ENCODE measurements at regions not wholly inside any gene's neighbourhood (a gene's known extent, or its start where the extent isn't known, plus 50 kb on each side); places are given as distances from the start of the nearest gene placed in this dataset.
"Not testable (repeated sequence)": the region's sequence is repeated elsewhere in the genome, so short reads cannot be mapped to it uniquely, and the experiment has no call there.

DNA sequence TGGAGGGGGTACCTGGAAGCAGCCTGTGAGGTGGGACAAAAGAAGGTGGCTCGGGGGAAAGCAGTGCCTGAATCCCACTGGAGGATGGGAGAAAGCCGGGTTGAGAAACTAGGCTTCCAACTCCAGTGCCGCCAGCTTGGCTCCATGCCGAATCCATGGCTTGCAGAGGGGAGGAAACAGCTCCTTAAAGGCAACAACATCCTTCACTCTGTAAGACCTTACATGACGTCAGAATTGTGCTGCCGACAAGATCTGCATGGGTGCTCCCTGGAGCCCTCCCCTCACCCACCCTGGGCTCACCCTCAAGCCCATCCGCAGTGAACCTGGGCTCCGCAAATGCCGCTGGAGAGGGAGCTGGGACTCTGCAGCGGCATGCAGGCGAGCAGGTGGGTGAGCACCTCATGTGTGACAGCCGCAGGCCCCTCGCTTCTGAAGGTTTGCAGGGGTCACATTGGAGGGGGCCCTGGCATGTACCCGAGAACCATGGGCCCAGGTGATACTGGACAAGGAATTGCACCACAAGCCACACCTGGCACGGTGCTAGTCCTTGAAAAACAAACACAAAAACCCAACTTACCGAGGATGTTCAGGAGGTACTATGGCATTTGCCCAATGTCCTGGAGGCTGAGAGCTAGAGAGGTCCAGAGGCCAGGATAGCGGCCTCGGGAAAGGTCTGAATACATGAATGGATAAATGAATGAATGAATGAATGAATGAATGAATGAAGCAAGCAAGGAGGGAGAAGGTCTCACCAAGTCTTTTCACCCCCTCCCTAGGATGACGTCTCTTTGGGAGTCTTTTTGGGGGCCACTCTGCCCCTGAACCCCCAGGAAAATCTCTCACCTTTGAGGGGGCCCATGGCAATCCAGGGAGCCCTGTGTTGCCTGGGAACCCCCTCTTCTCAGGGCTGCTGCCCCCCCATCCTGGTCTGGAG is 238.6 kb upstream of the SHH start:
- no peak for DNase-seq

DNA sequence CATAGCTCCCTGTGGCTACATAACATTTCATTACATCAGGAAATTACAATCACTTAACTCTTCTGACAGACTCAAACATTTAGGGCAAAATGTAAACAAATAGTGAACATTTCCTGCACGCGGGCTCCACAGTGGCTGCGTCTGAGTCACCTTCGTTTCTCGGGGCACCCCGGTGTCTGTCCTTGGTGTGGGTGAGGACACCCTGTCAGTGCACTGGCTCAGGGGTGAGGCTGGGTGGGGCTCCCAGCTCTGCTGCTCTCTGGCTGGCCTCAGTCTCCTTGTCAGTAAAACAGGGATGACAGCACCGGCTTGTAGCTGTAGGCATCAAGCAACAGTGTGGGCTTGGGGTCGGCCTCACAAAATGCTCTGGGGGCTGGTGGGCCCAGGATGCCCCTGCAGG is 237.1 kb upstream of the SHH start:
- DNase-seq: no peak

DNA sequence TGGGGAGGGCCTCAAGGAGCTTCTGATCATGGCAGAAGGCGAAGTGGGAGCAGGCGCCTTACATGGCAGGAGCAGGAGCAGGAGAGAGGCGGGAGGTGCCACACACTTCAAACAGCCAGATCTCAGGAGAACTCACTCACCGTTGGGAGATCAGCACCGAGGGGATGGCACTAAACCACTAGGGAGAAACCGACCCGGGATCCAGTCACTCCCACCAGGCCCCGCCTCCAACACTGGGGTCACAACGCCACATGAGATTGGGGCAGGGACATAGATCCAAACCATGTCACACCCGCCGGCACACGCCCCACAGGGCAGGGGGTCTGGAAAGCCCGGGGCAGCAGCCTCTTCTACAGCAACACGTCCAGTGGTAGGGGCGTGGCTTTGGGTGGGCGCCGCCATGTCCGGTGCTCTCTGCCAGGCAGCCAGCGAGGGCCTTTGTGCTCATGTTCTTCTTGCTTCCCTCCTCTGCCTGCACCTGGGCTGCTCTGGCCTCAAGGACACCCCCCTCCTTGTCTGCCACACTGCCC is 233.8 kb upstream of the SHH start:
- DNase-seq: no peak

DNA sequence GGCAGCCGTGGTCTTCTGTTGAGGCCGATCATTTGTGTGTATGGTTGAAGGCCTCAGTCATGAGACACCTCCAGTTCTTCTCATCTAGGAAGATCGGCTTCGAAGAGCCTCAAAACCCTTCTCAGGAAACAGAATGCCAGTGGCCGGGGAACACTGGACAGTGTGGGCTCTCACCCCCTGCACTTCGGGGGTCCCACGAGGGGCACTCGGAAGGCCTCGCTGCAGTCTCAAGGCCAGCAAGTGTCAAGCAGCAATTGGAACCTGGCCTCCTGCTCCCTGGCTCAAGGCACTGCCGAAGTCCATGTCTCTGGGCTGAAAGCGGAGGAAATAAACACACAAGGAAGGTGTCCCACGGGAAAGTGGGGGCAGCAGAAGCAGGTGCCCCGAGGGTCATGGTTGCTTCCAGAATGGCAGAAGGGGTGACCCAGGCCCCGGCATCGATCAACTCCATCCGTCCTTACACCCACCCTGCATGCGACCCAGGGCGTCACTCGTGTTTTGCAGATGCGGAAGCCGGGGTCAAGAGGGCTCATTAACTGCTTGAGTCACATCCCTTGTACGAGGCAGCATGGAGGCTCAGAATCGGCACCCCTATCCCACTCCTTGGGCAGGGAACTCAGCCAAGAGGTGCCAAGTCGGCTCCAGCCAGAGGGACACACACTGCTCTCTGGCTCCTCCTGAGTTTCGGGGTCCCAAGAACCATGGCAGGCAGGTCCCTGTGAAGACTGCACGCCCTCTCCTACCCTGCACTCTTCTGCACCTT is 231.3 kb upstream of the SHH start:
- no peak for DNase-seq

DNA sequence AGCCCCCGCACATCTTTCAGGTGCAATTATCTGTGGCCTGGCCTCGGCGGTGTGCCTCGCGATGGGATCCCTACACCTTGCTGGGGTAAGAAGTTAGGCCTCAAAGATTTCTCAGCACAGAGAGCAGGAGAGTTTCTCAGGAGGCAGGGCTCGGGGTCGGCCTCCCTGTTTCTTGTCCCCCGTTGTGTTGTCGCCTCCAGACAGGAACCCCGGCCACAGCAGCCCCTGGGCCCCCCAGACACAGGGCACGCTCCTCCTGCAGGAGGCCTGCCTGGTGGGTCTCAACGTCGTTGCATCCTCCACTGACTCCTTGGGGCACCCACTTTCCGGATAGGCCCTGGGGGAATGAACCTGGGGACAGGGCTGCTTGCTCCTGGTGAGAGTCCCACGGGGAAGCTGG is 229.1 kb upstream of the SHH start:
- DNase-seq: no peak

DNA sequence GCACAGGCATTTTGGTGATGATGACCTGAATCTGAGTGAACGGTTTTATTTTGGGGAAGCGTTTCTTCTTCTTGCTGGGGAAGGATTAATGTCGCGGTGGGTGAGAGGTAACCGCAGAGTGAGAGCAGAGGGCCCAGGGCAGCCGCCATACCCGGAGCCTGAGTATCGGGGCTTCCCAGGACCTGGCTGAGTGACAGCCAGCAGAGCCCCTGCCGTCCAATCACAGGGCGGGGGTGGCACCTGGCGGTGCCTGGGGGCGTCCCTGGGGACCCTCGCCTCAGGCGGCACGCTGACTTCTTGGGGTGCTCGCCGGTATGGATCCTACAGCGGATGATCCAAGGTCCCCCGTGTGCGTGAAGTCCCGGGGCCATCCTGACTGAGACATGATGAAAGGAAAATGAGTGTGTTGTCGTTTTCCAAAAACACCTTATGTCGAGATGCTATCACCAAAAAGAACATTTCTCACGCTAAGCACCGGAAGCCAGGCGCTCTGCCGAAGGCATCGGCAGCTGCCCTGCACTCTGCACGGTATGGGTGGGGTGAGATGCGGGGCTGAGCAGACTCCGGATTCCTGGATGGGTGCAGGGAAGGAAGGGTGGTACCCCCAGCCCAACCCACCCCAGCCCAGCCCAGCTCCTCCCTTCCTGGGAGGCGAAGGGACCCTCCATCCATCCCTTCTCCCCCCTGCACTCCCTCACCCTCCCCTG is 227.9 kb upstream of the SHH start:
- DNase-seq: no peak

DNA sequence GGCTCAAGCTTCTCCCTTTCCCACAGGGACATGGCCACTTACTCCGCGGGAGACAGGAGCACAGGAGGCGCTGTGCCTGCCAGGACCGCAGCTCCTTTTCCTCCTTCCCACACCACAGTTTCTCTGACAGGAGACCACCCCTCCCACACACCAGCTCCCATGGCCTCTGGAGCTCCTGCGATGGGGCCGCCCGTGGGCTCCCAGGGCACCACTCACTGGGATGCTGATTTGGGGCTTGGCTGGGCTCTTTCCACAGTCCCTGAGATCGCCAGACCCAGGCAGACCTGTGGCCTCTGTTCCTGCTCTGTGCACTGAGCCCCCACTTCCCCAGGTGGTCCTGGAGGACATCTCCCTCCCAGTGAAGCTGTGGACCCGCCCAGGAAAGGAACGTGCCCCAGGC is 226.9 kb upstream of the SHH start:
- DNase-seq: no peak

DNA sequence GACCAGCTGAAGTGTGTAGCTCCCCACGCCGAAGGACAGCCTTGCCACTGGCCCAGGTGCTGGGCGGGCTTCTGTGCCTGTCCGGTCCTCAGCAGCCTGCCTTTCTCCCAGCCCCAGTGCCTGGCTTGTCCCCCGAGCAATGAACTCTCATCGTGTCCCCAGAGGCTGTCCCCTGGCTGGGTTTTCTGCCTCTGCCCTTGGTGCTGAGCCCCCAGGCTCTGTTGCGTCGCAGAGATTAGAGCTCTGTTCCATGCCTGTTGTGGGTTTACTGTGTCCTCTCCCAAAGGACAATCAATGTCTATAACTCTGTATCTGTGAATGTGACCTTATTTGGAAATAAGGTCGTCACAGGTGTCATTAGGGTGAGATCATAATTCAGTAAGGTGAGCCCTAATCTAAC is 226.1 kb upstream of the SHH start:
- no peak for DNase-seq

DNA sequence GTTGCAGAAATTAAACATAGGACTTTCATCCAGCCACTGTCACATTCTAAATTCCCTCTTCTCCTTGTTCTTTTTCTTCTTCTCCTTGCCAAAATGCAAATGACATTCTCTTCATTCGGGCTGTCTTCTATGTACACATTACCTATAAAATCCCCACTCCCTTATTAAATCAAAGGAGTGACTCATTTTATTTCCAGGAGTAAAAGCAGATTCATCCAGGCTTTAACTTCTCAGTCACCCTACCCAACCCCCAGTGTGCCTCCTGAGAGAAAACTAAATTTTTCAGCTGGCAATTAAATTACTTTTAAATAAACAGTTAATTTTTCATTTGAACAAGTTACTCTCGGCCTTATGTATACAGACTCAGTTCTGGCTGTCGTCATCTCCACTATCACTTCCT is 223.9 kb upstream of the SHH start:
- DNase-seq: no peak

DNA sequence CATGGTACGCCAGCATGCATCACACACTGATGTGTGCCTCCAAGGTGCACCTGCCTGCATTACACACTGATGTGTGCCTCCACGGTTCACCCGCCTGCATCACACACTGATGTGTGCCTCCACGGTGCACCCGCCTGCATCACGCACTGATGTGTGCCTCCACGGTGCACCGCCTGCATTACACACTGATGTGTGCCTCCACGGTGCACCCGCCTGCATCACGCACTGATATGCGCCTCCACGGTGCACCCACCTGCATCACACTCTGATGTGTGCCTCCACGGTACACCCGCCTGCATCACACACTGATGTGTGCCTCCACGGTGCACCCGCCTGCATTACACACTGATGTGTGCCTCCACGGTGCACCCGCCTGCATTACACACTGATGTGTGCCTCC is 223.1 kb upstream of the SHH start:
- DNase-seq: not testable (repeated sequence)

DNA sequence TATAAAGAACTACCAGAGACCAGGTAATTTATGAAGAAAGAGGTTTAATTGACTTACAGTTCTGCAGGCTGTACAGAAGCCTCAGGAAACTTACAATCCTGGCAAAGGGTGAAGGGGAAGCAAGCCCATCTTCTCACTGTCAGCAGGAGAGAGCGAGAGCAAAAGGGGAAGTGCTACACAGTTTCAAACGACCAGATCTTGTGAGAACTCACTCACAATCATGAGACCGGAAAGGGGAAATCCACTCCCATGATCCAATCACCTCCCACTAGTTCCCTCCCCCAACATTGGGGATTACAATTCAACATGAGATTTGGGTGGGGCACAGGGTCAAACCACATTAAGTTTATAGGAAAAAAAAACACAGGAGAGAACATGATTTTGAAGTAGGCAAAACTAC is 222.1 kb upstream of the SHH start:
- no peak for DNase-seq

DNA sequence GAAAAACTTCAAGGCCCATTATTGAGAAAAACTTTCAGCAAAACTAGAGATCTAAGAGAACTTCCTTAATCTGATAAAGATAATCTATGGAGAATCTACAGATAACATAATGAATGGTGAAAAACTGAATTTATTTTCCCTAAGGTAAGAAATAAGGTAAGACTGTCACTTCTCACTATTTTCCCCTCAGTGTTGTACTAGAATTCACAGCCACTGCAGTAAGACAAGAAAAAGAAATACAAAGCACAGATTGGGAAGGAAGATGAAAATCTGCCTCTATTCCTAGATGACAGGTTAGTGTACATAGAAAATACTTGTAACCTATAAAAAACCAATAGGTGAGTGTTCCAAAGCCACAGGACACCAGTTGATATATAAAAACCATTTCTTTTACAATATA is 220.7 kb upstream of the SHH start:
- no peak for DNase-seq

DNA sequence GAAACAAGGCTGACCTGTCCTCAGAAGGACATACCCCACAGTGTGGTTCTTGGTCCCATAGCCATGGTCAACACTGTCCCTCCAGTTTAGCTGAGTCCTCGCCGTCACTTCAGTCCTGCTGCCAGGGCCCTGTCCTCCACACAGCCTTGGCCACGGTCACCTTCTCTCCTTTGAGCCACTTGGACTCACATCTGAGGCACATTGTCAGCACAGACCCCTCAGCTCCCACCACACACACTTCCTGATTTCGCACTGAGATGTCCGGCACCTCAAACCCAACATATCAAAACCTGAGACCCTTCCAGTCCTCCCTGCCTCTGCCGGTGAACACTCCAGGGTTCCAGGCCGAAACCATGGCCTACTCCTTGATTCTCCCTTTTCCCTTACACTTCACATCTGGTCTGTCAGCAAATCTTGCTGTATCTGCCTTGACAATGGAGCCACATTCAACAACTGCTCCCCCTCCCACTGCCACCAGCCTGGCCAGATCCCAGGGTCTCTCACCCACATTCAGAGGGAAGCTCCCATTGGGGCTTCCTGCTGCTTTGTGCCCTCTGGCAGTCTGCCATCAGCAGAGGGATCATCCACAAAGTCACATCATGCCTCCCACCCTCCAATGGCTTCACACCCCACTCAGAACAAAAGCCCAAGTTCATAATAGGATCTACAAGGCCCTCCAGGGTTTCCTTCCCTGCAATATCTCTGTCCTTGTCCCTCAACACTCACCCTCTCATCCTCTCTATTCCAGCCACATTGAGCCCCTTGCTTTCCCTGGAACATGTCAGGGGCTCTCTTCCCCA is 219.6 kb upstream of the SHH start:
- no peak for DNase-seq

DNA sequence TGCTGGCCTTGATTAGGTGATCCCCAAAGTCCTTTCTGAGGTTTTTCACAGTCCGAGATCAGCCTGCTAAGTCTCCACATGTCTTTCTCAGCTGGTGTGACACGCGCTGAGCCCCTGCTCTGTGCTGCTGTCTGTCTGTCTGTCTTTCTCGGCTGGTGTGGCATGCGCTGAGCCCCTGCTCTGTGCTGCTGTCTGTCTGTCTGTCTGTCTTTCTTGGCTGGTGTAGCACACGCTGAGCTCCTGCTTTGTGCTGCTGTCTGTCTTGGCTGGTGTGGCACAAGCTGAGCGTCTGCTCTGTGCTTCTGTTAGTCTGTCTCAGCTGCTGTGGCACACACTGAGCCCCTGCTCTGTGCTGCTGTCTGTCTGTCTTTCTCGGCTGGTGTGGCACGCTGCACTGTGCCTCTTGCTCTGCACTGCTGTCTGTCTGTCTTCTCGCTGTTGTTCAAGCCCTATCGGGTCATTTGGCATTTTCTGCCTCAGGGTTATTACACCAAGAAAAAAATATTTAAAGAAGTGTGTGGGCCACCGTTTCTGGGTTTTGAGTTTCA is 217.3 kb upstream of the SHH start:
- no peak for DNase-seq

DNA sequence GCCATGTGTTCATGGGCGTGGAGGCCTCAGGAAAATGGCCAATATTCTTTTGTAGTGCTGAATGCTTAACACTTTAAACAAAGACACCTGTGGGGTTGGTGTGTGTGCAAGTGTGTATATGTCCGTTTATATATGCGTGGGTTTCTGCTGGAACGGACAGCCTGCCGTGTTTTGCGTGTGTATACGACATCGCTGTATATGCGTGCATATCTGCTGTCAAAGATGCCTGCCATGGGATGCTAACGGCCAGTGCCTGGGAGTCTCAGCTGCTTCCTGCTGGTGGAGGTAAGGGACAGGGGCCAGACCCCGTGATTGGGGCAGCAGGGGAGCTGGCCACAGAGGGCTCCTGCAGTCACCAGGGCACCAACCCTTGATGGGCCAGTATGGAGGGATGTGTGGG is 216.3 kb upstream of the SHH start:
- no peak for DNase-seq

DNA sequence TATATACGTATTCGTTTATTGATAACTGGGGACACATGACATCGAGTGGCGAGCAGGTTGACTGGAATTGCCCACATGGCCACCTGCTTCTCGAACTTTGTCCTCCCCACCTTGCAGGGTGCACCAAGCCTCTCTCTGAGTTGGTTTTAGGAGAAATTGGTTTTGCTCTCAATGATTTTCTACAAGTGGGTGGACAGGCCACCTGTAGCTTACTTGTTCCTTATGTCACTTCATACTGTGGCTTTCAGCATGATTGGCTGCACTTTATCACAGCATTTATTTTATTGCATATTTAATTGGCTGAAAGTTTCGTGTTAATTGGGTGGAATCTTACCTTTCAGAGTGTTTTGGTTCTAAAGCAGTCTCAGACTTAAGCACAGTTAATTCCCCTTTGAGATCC is 215.6 kb upstream of the SHH start:
- no peak for DNase-seq

DNA sequence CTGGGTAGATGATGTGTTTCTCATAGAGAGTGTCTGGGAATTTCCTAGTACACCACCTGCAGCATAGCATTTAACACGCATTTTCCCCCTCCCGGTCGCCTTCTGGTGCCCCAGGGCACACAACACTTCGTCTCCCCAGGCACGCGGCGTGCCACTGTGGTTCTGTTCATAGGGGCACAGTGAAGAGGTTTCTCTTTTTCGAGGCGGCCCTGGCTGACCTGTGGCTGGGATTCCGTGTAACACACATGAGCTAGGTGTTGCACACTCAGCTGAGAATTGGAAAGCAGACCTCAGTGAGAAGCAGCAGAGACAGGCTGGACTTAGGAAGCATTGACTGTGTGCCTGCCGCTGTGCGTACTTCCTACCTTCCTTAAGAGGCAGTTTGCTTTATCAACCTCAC is 214.3 kb upstream of the SHH start:
- no peak for DNase-seq

DNA sequence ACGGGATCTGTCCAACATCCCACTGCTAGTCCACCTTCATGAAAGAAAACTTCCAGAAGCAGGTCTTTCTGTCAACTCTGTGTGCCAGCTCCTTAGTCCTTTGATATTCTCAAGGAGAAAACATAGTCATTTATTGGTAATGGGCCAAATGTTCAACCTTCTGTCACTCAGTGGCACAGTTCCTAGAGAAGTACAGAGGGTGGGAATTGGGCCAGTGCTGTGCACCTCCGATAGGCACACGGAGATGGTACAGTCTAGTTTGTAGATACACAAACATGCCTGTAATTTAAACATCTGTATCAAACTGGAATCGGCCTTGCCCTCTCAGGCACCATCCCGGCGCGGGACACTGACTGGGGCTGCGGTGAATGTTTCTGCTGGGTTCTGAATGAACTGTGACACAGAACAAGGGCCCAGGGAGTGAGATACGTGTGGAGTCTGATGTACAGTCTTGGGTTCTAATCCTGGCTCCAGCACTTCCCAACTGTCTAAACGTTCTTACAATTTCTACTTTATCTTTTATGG is 213.9 kb upstream of the SHH start:
- no peak for DNase-seq

DNA sequence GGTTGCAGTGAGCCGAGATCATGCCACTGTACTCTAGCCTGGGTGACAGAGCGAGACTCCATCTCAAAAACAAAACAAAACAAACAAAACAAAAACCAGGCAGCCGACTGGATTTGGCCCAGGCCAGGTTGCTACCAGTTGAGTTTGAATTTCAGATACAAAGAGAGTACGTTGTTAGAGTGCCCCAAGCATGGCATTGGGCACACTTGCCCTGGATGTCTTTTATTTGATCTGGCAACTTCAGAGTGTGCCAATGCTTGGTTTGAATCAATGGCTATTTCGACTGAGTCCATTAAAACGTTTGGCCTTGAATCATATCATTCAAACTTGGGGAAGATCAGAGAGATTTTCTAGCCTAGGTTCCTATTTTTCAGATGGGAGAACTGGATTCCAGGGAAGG is 213.4 kb upstream of the SHH start:
- no peak for DNase-seq

DNA sequence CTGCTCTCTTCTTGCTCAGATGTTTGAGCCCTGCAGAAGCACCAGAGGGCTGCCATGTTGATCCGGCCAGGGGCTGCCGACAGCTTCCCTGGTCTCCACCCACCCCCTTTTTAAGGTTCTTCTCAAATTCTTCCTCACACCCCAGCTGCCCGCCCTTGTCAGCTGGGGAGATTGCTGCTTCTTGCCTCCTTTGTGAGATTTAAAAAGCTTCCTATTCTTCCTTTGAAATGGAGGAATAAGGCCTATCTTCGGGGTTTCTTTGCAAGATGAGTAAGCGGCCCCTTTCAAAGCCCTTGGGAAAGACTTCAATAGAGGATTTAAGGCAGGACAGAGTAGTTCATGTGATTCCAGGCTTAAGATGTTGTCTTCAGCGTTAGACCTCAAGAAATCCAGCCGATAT is 211.9 kb upstream of the SHH start:
- no peak for DNase-seq

DNA sequence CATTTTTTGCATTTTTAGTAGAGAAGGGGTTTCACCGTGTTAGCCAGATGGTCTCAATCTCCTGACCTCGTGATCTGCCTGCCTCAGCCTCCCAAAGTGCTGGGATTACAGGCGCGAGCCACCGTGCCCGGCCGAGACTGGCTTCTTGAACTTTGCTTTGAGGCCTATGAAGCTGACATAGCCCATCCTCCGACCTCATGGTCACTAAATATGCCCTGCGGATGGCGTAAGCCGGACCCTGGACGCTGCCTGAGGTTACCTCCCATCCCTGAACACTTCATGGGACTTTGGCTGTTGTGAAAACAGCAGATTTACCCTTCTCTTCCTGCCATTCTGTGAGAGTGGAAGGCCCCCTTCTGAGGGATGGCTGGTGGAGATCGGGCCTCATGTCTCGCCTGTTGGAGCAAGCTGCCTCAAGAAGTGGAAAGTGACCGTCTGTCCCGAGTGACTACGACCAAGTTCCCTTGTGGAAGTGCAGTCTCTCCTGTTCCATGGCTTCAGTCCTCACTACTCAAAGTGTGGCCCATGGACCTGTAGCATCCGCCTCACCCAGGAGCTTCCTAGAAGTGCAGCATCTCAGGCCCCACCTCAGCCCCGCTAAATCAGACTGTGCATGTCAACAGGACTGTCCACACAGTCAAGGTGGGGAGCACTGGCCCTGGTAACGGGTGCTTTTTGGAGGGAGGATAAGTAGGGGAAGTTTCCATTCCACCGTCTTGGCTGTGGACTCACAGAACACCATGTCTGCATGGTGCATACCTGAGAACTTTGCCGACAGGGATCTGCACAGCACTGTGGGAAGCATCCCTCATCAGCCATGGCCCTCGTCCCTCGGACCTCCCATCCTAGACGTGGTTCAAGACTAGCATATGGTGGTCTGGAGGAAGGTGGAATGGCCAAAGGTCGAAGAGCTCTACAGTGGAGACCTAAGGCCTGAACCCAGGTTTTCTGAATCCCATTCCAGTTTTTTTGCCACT is 210.5 kb upstream of the SHH start:
- no peak for DNase-seq

Measured in NCI-H1092 (cell line).